LNCaP clone FGC (cell line): ENCODE measurements at regions not wholly inside any gene's neighbourhood (a gene's known extent, or its start where the extent isn't known, plus 50 kb on each side); places are given as distances from the start of the nearest gene placed in this dataset.
"Not testable (repeated sequence)": the region's sequence is repeated elsewhere in the genome, so short reads cannot be mapped to it uniquely, and the experiment has no call there.

Source experiments
- DNase-seq: peaks from one replicate; pipeline ENCODE4 v3.0.0-alpha.2; 2011; ENCODE audit warnings: low read depth
- H3K4me3 ChIP-seq: 2 replicates; pipeline ENCODE4 v1.5.1; 2011; ENCODE audit warnings: mild to moderate bottlenecking, low read depth, low read length, control low read depth
- TF ChIP-seq, protein P1 (sequence below): IDR thresholded peaks from 2 replicates; pipeline ENCODE4 v1.5.1; 2012; ENCODE audit warnings: mild to moderate bottlenecking; ENCODE audit not compliant: control insufficient read depth, insufficient read depth; ENCODE audit errors: extremely low read depth

GRCh38 chr2:149765003-149765402 lies 177.4 kb upstream of the MMADHC start:
- DNase-seq = no peak
- TF ChIP-seq, protein P1, sequence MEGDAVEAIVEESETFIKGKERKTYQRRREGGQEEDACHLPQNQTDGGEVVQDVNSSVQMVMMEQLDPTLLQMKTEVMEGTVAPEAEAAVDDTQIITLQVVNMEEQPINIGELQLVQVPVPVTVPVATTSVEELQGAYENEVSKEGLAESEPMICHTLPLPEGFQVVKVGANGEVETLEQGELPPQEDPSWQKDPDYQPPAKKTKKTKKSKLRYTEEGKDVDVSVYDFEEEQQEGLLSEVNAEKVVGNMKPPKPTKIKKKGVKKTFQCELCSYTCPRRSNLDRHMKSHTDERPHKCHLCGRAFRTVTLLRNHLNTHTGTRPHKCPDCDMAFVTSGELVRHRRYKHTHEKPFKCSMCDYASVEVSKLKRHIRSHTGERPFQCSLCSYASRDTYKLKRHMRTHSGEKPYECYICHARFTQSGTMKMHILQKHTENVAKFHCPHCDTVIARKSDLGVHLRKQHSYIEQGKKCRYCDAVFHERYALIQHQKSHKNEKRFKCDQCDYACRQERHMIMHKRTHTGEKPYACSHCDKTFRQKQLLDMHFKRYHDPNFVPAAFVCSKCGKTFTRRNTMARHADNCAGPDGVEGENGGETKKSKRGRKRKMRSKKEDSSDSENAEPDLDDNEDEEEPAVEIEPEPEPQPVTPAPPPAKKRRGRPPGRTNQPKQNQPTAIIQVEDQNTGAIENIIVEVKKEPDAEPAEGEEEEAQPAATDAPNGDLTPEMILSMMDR = no peak
- no peak overlapping the region for H3K4me3 ChIP-seq

DNA sequence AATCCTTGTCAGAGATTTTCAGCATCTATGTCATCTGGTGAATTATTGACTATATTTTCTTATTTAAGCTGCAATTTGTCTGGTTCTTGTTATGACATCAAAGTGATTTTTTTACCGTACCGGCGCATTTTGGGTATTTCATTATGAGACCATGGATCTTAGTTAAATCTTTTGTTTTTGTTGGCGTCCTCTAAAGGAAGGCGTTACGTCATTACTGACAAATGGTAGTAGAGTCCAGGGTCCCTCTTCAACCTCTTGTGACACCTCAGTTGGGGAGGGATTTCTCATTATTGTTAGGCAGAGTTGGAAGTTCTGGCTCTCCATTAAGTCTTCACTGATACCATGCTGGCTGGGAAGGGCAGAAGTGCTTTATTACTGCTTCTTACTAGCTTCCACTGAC lies 175.8 kb upstream of the MMADHC start:
- no peak for DNase-seq
- no peak overlapping the region for H3K4me3 ChIP-seq
- TF ChIP-seq, protein P1 = no peak

- TF ChIP-seq, protein P1 = no peak
- H3K4me3 ChIP-seq = no peak overlapping the region
- no peak for DNase-seq
Measured at GRCh38 chr2:149761611-149762010, 174.0 kb upstream of the MMADHC start.

- not testable (repeated sequence) for DNase-seq, H3K4me3 ChIP-seq
Measured at GRCh38 chr2:149759382-149759781, 171.8 kb upstream of the MMADHC start.

DNA sequence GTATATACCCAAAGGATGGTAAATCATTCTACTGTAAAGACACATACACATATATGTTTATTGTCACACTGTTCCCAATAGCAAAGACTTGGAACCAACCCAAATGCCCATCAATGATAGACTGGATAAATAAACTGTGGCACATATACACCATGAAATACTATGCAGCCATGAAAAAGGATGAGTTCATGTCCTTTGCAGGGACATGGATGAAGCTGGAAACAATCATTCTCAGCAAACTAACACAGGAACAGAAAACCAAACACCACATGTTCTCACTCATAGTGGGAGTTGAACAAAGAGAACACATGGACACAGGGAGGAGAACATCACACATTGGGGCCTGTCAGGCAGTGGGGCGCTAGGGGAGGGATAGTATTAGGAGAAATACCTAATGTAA lies 167.1 kb upstream of the MMADHC start:
- not testable (repeated sequence) for DNase-seq, H3K4me3 ChIP-seq

DNA sequence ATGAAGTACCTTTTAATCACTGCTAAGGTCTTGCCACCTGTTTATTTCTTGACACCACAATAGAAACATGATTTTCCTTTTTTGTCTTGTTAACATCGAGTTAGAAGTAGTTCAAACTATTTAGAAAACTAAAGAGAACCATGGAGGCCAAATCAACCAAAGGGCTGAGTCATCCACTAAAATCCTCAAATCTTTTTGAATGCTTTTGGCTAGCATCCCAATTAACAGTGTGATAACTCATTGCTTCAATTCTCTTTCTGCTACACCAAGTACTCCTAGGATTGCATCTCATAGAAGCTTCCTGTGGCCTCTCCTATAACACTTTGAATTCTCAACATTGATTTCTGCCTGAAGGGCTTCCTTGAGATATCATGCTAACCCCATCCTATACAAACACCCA lies 159.9 kb upstream of the MMADHC start:
- no peak for DNase-seq
- TF ChIP-seq, protein P1 = no peak
- H3K4me3 ChIP-seq = no peak overlapping the region

GRCh38 chr2:149745396-149746230 lies 158.0 kb upstream of the MMADHC start:
- H3K4me3 ChIP-seq = no peak overlapping the region
- TF ChIP-seq, protein P1 = no peak
- DNase-seq = no peak

DNA sequence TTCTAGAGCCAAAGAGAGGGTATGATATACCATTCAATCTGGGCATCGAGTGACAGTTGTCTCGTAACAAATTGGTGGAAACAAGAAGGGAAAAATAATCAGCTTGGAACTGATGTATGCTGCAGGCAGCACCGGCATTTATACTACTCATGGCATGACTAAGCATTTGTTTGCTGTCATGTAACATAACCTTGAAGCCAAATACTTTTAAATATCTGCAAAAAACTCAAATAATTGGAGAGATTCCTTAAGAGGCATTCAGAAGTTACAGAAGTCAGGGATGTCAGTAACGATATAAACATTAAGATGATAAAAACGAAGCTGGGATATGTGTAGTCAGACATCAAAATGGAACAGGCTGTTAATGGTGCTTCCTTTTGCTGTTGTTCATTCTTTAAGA lies 157.3 kb upstream of the MMADHC start:
- TF ChIP-seq, protein P1 = no peak
- no peak for DNase-seq
- no peak overlapping the region for H3K4me3 ChIP-seq
